AG08396 (cell line): ENCODE measurements at regions not wholly inside any gene's neighbourhood (a gene's known extent, or its start where the extent isn't known, plus 50 kb on each side); places are given as distances from the start of the nearest gene placed in this dataset.
"Not testable (repeated sequence)": the region's sequence is repeated elsewhere in the genome, so short reads cannot be mapped to it uniquely, and the experiment has no call there.

ENCODE experiments used
- DNase-seq: peaks from one replicate; pipeline ENCODE4 v3.0.0; 2012; ENCODE audit warnings: low spot score, mixed read lengths

- DNase-seq = no peak
These were observed 106.9 kb upstream of the ZNF746 start for GRCh38 chr7:149604521-149604920.

DNA sequence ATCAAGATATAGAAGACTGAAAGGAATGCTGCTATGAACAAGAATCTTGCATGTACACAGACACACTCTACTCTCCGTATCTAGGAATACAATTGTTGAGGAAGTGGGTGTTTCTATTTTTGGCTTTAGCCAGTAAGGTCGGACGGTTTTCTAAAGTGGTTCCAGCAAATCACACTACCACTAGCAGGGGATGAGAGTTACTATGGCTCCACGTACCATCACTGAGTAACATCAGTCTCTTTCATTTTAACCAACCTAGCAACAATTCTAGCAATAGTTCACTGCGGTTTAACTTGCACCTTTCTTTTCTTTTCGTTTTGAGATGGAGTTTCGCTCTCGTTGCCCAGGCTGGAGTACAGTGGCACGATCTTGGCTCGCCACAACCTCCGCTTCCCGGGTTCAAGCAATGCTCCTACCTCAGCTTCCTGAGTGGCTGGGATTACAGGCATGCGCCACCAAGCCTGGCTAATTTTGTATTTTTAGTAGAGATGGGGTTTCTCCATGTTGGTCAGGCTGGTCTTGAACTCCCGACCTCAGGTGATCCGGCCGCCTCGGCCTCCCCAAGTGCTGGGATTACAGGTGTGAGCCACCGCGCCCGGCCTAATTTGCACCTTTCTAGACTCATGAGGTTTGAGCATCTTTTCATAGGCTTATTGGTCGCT lies 103.2 kb upstream of the ZNF746 start:
- not testable (repeated sequence) for DNase-seq

GRCh38 chr7:149599636-149600206 lies 102.1 kb upstream of the ZNF746 start:
- DNase-seq = no peak

DNA sequence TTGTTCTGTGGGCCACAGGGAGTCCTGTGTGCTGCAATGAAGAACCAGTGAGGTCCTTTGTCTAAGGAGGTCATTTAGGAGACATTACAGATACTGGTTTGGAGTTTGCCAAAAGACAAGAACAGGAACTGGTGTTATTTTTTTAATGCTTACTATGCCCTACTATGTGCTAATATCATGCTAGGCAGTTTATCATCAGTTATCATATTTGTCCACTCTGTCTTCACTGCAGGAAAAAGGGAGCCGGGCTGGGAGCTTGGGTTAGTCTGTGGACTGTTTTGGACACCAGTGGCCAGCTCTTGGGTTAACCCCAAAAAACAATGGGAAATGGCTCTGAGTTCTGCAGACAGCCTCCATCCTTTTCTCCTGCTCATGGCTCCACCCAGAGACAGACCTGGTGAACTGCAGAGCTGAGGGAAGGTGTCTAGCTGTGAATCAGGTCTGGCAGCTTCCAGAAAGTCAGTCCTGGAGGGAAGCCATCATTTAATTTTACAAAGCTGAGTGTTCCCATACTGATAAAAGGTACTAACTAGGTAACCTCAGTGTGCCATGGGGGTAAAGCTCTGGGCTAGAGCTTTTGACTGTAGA lies 101.2 kb upstream of the ZNF746 start:
- DNase-seq = peak; percentile 56

DNA sequence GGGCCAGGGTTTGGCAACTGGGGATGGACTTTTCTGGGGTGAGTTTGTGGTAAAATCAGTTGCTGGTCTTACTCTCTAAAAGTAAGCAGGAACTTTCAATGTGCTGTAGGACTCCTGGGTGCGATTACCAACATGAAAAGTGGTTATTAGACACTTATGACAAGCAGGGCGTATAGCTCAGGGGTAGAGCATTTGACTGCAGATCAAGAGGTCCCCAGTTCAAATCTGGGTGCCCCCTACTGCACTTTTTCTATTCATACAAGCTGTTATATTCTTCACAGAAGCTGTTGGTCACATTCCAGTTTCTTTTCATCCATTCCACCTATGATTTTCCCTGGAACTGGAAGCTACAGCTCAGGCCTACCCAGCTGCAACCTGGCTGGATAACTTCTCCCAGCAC lies 100.2 kb upstream of the ZNF746 start:
- DNase-seq = not testable (repeated sequence)

GRCh38 chr7:149595541-149595940 lies 97.9 kb upstream of the ZNF746 start:
- DNase-seq = no peak

DNA sequence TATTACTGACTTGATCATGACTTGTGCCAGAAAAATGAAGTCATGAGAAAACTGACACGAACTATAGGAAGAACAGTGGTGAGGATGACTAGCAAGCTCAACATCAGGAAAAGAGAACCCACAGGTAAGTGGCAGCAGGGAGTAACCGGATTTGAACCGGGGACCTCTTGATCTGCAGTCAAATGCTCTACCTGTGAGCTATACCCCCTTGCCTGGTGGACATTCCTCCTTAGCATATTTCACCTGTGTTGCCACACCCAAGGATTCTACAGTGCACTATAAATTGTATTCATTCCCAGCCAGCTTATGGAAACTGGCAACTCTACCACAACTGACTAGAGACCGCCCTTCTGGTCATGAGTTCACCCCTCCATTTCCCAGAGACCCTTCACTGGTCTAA lies 97.5 kb upstream of the ZNF746 start:
- DNase-seq = no peak

DNA sequence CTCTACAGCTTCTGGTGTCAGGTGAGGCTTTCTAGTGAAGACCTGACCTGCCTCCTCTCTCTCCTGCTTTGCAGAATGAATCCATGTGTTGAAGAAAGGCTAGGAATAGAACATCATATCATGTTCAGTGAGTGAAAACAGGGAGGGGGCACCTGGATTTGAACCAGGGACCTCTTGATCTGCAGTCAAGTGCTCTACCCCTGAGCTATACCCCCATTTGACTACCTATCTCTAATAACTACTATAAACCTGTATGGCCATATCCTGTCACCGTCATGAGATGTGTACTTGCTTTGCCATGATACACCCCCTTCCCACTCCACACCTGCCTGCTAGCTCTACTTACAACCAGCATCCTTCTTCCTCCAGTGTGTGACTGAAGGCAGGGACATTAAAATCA lies 91.3 kb upstream of the ZNF746 start:
- DNase-seq = no peak

GRCh38 chr7:149586646-149587645 lies 89.3 kb upstream of the ZNF746 start:
- DNase-seq = no peak

DNA sequence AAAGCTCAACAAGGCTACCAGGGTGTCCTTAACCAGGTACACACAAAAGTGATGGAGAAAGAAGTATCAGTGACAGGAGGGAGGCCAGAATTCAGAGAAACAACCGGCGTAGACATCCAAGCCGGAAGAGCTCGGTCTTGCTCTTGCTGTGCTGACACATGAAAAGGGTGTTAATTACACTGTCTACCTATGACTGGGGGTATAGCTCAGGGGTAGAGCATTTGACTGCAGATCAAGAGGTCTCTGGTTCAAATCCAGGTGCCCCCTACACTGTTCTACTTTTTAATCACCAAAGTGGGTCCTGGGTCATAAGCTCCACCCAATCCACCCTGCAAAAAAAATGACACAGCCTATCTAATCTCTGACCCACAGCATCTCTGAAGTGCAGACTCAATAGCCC lies 86.9 kb upstream of the ZNF746 start:
- no peak for DNase-seq

- no peak for DNase-seq
These were observed 86.4 kb upstream of the ZNF746 start for GRCh38 chr7:149584009-149584408.

DNA sequence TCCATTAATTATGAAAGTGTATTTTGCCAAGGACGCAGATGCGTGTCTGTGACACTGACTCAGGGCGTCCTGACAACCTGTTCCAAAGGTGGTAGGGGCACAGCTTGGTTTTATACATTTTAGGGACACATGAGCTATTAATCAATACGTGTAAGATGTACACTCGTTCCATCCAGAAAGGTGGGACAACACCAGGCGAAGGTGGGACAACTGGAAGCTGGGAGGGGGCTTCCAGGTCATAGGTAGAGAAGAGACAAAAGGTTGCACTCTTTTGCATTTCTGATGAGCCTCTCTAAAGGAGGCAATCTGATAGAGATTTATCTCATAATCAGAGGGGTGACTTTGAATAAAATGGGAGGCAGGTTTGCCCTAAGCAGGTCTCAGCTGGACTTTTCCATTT lies 82.7 kb upstream of the ZNF746 start:
- DNase-seq = no peak

DNA sequence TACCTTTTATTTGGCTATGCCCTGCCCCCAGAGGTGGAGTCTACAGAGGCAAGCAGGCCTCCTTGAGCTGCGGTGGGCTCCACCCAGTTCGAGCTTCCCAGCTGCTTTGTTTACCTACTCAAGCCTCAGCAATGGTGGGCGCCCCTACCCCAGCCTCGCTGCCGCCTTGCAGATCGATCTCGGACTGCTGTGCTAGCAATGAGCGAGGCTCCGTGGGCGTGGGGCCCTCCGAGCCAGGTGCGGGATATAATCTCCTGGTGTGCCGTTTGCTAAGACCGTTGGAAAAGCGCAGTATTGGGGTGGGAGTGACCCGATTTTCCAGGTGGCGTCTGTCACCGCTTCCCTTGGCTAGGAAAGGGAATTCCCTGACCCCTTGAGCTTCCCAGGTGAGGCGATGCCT lies 81.8 kb upstream of the ZNF746 start:
- not testable (repeated sequence) for DNase-seq

DNA sequence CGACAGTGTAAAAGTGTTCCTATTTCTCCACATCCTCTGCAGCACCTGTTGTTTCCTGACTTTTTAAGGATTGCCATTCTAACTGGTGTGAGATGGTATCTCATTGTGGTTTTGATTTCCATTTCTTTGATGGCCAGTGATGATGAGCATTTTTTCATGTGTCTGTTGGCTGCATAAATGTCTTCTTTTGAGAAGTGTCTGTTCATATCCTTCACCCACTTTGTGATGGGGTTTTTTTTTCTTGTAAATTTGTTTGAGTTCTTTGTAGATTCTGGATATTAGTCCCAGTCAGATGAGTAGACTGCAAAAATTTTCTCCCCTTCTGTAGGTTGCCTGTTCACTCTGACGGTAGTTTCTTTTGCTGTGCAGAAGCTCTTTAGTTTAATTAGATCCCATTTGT lies 76.8 kb upstream of the ZNF746 start:
- not testable (repeated sequence) for DNase-seq

DNA sequence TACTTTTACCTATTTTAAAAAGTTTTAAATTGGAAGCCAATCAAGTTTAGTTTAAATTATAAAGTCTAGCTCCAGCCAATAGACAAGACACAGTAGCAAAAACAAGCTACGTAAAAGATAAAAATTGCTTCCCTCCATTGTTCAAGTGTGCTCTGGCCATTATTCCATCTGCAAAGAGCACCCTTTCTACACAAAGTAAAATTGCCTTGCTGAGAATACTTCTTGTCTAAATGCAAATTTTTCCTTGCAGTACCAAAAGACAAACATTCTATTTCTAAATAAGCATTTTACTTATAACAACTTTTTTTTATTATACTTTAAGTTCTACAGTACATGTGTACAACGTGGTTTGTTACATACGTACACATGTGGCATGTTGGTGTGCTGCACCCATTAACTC lies 75.9 kb upstream of the ZNF746 start:
- DNase-seq = no peak

GRCh38 chr7:149572920-149573319 lies 75.3 kb upstream of the ZNF746 start:
- not testable (repeated sequence) for DNase-seq

DNA sequence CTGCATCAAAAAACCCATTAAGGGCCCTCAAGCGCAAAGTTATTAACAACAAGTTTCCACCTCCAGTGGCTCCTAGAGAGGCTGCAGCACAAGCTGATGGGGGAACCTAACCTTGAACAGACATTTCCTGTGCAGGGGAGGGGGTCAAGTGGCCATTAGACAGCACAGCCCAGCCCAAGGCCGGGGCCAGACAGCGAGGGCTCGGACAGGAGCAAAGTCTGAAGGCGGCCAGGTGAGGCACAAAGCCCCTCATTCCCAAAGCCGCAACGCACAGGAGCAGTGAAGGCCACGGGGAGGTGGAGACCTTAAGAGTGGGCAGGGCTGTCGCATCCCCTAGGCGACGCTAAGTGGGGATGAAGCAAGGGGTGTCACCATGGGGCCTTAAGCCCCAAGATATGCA lies 73.2 kb upstream of the ZNF746 start:
- no peak for DNase-seq

GRCh38 chr7:149569726-149570422 lies 72.3 kb upstream of the ZNF746 start:
- DNase-seq = no peak

DNA sequence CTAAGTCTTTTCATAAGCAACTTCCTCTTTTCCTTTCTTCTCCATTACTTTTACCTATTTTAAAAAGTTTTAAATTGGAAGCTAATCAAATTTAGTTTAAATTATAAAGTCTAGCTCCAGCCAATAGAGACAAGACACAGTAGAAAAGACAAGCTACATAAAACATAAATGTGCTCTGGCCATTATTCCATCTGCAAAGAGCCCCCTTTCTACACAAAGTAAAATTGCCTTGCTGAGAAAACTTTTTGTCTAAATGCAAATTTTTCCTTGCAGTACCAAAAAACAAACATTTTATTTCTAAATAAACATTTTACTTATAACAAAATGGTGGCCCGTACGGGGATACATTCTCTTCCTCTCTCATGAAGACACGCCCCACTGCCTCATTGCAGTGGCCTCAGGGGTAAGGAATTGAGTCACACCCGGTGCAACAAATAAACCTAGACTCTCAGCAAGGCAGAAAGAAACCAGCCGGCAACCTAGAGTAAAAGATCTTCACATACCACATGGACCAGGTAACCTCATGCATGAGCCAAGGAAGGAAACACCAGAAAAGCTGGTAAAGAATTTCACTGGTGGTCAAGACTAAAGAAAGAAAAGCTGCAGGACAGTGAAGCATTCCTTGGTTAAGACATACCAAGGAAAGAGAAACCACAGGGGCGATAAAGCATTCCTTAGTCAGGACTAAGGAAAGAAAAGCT lies 71.6 kb upstream of the ZNF746 start:
- no peak for DNase-seq

GRCh38 chr7:149568218-149568617 lies 70.6 kb upstream of the ZNF746 start:
- no peak for DNase-seq

DNA sequence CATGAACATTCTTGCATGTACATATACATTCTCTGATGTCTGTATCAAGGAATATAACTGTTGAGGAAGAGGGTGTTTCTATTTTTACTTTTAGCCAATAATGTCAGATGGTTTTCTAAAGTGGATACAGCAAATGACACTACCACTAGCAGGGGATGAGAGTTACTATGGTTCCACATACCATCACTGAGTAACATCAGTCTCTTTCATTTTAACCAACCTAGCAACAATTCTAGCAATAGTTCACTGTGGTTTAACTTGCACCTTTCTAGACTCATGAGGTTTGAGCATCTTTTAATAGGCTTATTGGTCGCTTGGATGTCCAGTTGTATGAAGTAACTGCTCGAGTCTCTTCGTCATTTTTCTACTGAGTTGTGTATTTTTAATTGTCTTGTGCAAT lies 68.5 kb upstream of the ZNF746 start:
- no peak for DNase-seq

DNA sequence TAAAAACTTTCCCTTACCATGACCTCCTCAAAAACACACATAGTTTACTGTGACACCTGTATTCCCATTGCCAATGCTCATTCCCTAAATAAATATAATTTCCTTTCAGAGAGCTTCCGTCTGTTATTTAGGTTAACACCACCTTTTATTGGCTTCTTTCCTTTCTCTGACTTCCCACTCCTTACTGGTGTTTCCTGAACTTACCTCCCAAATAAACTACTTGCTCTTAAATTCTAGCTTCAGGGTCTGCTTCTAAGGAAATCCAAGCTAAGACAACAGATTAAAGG lies 67.4 kb upstream of the ZNF746 start:
- DNase-seq = no peak
